HG03457 (cell line): ENCODE measurements at regions not wholly inside any gene's neighbourhood (a gene's known extent, or its start where the extent isn't known, plus 50 kb on each side); places are given as distances from the start of the nearest gene placed in this dataset.

ENCODE experiments used
- ATAC-seq: cut with Tn5 transposase; IDR thresholded peaks from one replicate; pipeline ENCODE4 v1.9.1; 2021; ENCODE audit warnings: moderate number of reproducible peaks; ENCODE audit not compliant: unreplicated experiment

- no peak for ATAC-seq
These were observed 259.8 kb downstream of the C16orf95 start for GRCh38 chr16:87057211-87057881.

GRCh38 chr16:87057951-87058560, 259.1 kb downstream of the C16orf95 start:
- no peak for ATAC-seq

- no peak for ATAC-seq
These were observed 258.4 kb downstream of the C16orf95 start for GRCh38 chr16:87058728-87059250.

- no peak for ATAC-seq
These were observed 256.9 kb downstream of the C16orf95 start for GRCh38 chr16:87060034-87060986.

DNA sequence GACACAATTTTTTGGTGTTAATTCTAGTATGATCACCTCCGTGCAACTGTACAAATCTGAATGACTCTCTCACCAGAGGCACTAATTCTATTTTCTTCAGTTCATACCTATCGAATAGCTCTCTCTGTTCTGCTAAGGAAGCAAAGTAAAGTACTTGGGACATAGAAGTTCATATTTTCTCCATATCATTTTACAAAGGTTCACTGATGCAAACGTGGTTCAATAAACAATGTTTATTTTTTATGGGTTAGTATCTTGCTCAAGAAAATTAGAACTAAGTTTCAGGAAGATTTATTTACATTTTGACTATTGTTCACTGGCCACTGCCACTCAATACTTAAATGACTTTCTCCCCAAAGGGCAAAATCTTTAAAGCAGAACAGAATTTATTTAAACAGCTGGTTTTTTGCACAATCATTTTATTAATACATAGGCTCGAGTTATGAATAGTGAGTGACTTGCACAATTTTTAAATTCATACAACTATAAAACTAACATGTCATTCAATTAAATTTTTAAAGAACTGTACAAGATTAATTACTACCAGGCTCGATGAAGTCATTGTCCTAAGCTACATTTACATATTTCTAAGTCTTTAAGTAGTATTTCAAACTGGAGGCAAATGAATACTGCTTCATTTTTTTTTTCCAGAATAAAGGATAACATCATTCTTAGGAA, 255.8 kb downstream of the C16orf95 start:
- ATAC-seq: no peak

GRCh38 chr16:87062569-87063442, 254.4 kb downstream of the C16orf95 start:
- ATAC-seq: no peak

- no peak for ATAC-seq
These were observed 253.6 kb downstream of the C16orf95 start for GRCh38 chr16:87063543-87063942.

GRCh38 chr16:87064731-87065445, 252.3 kb downstream of the C16orf95 start:
- no peak for ATAC-seq

DNA sequence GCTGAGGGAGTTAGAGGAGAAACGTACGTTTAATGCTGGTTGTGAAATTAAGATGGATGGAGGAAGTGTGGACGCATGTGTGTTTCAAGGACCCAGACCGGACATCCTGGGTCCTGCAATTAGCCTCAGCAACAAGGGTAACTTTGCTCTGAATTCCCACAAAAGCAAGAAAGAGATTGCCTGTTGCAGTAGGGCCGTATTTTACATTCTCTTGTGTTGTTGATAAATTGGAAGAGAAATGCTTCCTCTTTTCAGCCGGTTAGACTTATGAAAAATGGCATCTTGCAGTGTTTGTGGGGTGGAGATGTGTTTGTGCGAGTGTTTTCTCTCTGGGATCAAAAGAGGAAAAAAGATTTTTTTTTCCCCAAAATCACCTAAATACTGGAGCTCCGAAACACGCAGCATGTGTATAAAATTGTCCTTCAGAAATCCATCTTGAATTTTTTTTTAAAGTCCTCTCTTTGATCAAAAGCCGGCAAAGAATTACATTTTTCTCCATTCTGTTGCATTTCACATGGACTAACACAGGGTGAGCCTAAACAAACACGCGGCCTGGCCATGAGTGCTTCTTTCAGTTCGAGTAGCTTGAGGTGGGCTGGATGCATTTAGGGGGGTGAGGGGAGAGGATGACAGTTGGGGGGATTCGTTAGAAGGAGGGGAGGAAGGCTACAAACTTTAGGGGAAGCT, 251.6 kb downstream of the C16orf95 start:
- no peak for ATAC-seq

GRCh38 chr16:87066133-87067002, 250.8 kb downstream of the C16orf95 start:
- no peak for ATAC-seq

- no peak for ATAC-seq
These were observed 250.1 kb downstream of the C16orf95 start for GRCh38 chr16:87067003-87067556.

GRCh38 chr16:87067836-87068761, 249.1 kb downstream of the C16orf95 start:
- ATAC-seq: no peak

DNA sequence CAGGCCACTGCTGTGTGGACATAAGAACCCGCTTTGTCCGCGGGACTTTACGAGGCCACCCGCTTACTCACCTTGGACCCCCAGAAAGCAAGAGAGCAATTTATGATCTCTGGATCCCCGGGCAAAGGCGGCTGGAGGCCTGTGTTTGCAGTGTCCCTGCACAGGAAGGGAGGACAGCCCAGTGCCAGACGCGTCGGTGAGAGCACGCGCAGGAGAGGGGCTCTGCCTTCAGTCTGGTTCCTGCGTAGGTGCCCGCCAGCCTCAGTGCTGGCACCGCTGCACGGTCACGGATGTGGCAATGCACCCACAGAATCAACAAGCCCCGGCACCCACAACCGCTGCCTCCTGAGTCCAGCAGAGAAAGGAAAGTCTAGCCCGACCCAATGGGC, 248.4 kb downstream of the C16orf95 start:
- no peak for ATAC-seq

- no peak for ATAC-seq
These were observed 246.5 kb downstream of the C16orf95 start for GRCh38 chr16:87070657-87071056.

GRCh38 chr16:87072101-87072500, 245.1 kb downstream of the C16orf95 start:
- ATAC-seq: no peak

GRCh38 chr16:87074641-87075318, 242.4 kb downstream of the C16orf95 start:
- no peak for ATAC-seq
